Liver (tissue), 7 donors: ENCODE measurements at regions not wholly inside any gene's neighbourhood (a gene's known extent, or its start where the extent isn't known, plus 50 kb on each side); places are given as distances from the start of the nearest gene placed in this dataset.

Experiments
- DNase-seq: peaks from one replicate; pipeline ENCODE4 v3.0.0-alpha.2; 2017; ENCODE audit warnings: low spot score
- H3K27ac ChIP-seq, 2 donors: one replicate each; pipeline ENCODE4 v1.7.0; 2013; ENCODE audit warnings: inconsistent platforms in 2 of 2, low read length in 2 of 2, control low read depth in 1 of 2, low read depth in 1 of 2, mild to moderate bottlenecking in 1 of 2
- H3K27me3 ChIP-seq, 4 donors: one replicate each; pipeline versions ENCODE4 v1.6.1 to v1.7.0; 2013; ENCODE audit warnings: low read length in 3 of 4, inconsistent platforms in 1 of 4, mild to moderate bottlenecking in 1 of 4, moderate library complexity in 1 of 4; ENCODE audit not compliant: control insufficient read depth in 4 of 4, insufficient read depth in 4 of 4
- H3K36me3 ChIP-seq, 4 donors: one replicate each; pipeline versions ENCODE4 v1.6.1 to v1.7.0; 2013; ENCODE audit warnings: low read length in 3 of 4, mild to moderate bottlenecking in 3 of 4, low read depth in 1 of 4, moderate library complexity in 1 of 4; ENCODE audit not compliant: control insufficient read depth in 4 of 4, insufficient read depth in 3 of 4
- H3K4me1 ChIP-seq, 4 donors: one replicate each; pipeline versions ENCODE4 v1.6.1 to v1.7.0; 2013; ENCODE audit warnings: low read length in 3 of 4, mild to moderate bottlenecking in 3 of 4, moderate library complexity in 1 of 4; ENCODE audit not compliant: control insufficient read depth in 4 of 4, insufficient read depth in 4 of 4
- H3K4me3 ChIP-seq, 3 donors: one replicate each; pipeline versions ENCODE4 v1.6.1 to v1.7.0; 2013; ENCODE audit warnings: low read length in 3 of 3, control low read depth in 1 of 3, low read depth in 1 of 3, mild to moderate bottlenecking in 1 of 3
- H3K9ac ChIP-seq, 2 donors: one replicate each; pipeline ENCODE4 v1.7.0; 2013; ENCODE audit warnings: low read length in 2 of 2, mild to moderate bottlenecking in 2 of 2, moderate library complexity in 2 of 2, control low read depth in 1 of 2, low read depth in 1 of 2
- H3K9me3 ChIP-seq, 4 donors: one replicate each; pipeline versions ENCODE4 v1.6.1 to v1.7.0; 2013; ENCODE audit warnings: low read length in 3 of 4; ENCODE audit not compliant: control insufficient read depth in 4 of 4
- FOXA1 ChIP-seq: IDR thresholded peaks from 2 replicates; pipeline ENCODE4 v1.6.1; 2016; ENCODE audit warnings: antibody characterized with exemption
- FOXA2 ChIP-seq: IDR thresholded peaks from 2 replicates; pipeline ENCODE4 v1.6.1; 2016; ENCODE audit warnings: antibody characterized with exemption
- HNF4A ChIP-seq, 2 donors: conservative IDR thresholded peaks; 2 replicates each; pipeline ENCODE4 v1.6.1; 2016; ENCODE audit warnings: antibody characterized with exemption in 2 of 2, mild to moderate bottlenecking in 2 of 2
- HNF4G ChIP-seq: IDR thresholded peaks from 2 replicates; pipeline ENCODE4 v1.6.1; 2016; ENCODE audit warnings: antibody characterized with exemption
- JUND ChIP-seq, 2 donors: IDR thresholded peaks; 2 replicates each; pipeline ENCODE4 v1.6.1; 2016; ENCODE audit warnings: antibody characterized with exemption in 2 of 2
- NR2F2 ChIP-seq: IDR thresholded peaks from 2 replicates; pipeline ENCODE4 v1.6.1; 2016; ENCODE audit warnings: antibody characterized with exemption
- RAD21 ChIP-seq, 2 donors: IDR thresholded peaks; 2 replicates each; pipeline ENCODE4 v1.6.1; 2016; ENCODE audit warnings: antibody characterized with exemption in 2 of 2, mild to moderate bottlenecking in 2 of 2
- RXRA ChIP-seq, 2 donors: IDR thresholded peaks; 2 replicates each; pipeline ENCODE4 v1.6.1; 2017 to 2018; ENCODE audit warnings: antibody characterized with exemption in 2 of 2, mild to moderate bottlenecking in 1 of 2
- SP1 ChIP-seq: IDR thresholded peaks from 2 replicates; pipeline ENCODE4 v1.6.1; 2018; ENCODE audit warnings: antibody characterized with exemption, mild to moderate bottlenecking
- YY1 ChIP-seq: IDR thresholded peaks from 2 replicates; pipeline ENCODE4 v1.6.1; 2016; ENCODE audit warnings: antibody characterized with exemption, mild to moderate bottlenecking
- WGBS: extraction: QIAGEN DNeasy Blood & Tissue Kit; methylation state at CpG from one replicate; pipeline ENCODE4 v1.1.7; 2013; 5-methylcytosine and 5-hydroxymethylcytosine counted together
- TF ChIP-seq, protein P1 (sequence below): IDR thresholded peaks from 2 replicates; pipeline ENCODE4 v1.6.1; 2016; ENCODE audit warnings: antibody characterized with exemption, mild to moderate bottlenecking
- TF ChIP-seq, protein P2 (sequence below): IDR thresholded peaks from 2 replicates; pipeline ENCODE4 v1.6.1; 2016; ENCODE audit warnings: antibody characterized with exemption
- TF ChIP-seq, protein P3 (sequence below): IDR thresholded peaks from 2 replicates; pipeline ENCODE4 v1.6.1; 2016; ENCODE audit warnings: antibody characterized with exemption
- TF ChIP-seq, protein P4 (sequence below): IDR thresholded peaks from 2 replicates; pipeline ENCODE4 v1.6.1; 2016; ENCODE audit warnings: antibody characterized with exemption
- donor health status: healthy.
- donor health status: healthy.
- donor health status: healthy.
- donor health status: healthy.

DNA sequence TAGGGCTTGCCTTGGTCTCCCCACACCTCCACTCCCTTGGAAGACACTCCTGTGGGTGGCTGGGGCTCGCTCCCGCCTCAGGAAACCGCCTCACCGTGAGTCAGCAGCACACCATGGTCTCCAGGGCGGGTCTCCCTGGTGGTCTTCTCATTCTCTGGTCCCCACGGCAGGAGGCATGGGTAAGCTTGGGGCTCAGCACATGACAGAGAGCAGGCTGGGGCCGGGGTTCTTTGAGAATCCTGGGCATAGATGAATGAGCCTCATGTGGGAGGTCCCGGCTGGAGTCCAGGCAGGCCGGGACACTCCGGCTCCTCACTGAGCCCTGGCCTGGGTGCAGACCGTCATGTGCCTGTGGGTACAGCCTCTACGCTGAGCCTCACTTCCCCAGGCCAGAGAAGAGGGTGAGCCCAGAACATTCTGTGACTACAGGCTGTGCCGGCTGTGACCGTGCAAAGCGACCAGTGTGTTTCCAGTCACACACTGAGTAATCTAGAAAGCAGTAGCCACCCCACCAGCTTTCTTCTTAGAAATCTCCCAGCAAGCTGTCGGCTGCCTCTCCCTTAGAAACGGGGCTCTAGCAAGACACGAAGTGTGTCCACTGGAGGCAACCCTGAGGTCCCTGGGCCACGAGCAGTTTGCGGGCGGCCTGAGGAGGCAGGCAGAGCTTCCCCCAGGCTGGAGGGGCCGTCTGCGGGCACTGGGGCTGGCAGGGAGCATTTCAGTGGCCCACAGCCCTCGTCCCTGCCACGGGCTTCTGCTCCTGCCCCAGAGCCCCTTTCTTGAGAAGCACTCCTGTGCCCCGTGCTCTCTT is 93.1 kb downstream of the RHOB start:
- Histone ChIP-seq H3K36me3 (no peaks in the 10 kb centered on the region), H3K4me3 (peak overlapping the region in 2 of 3 donors; percentile 3 to 11), H3K27ac (peak overlapping the region; percentile 94), H3K27me3 (no peaks in the 10 kb centered on the region), H3K9ac (peak overlapping the region in 1 of 2 donors; percentile 60), H3K9me3 (no peaks in the 10 kb centered on the region), H3K4me1 (peaks cover 32 to 55% (median 50%) of the 10 kb centered on the region in 4 donors)
- DNase-seq, result no peak
- WGBS, result 63% methylated on average over 26 of the region's 26 CpGs
- no peak for TF ChIP-seq RAD21 (IDR thresholded peaks at IDR 0.05)
- TF ChIP-seq, protein P1, sequence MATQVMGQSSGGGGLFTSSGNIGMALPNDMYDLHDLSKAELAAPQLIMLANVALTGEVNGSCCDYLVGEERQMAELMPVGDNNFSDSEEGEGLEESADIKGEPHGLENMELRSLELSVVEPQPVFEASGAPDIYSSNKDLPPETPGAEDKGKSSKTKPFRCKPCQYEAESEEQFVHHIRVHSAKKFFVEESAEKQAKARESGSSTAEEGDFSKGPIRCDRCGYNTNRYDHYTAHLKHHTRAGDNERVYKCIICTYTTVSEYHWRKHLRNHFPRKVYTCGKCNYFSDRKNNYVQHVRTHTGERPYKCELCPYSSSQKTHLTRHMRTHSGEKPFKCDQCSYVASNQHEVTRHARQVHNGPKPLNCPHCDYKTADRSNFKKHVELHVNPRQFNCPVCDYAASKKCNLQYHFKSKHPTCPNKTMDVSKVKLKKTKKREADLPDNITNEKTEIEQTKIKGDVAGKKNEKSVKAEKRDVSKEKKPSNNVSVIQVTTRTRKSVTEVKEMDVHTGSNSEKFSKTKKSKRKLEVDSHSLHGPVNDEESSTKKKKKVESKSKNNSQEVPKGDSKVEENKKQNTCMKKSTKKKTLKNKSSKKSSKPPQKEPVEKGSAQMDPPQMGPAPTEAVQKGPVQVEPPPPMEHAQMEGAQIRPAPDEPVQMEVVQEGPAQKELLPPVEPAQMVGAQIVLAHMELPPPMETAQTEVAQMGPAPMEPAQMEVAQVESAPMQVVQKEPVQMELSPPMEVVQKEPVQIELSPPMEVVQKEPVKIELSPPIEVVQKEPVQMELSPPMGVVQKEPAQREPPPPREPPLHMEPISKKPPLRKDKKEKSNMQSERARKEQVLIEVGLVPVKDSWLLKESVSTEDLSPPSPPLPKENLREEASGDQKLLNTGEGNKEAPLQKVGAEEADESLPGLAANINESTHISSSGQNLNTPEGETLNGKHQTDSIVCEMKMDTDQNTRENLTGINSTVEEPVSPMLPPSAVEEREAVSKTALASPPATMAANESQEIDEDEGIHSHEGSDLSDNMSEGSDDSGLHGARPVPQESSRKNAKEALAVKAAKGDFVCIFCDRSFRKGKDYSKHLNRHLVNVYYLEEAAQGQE, result no peak
- no peak for TF ChIP-seq HNF4G
- TF ChIP-seq FOXA1, result no peak
- peak; percentile 25 for TF ChIP-seq SP1
- TF ChIP-seq NR2F2, result no peak
- TF ChIP-seq, protein P2, sequence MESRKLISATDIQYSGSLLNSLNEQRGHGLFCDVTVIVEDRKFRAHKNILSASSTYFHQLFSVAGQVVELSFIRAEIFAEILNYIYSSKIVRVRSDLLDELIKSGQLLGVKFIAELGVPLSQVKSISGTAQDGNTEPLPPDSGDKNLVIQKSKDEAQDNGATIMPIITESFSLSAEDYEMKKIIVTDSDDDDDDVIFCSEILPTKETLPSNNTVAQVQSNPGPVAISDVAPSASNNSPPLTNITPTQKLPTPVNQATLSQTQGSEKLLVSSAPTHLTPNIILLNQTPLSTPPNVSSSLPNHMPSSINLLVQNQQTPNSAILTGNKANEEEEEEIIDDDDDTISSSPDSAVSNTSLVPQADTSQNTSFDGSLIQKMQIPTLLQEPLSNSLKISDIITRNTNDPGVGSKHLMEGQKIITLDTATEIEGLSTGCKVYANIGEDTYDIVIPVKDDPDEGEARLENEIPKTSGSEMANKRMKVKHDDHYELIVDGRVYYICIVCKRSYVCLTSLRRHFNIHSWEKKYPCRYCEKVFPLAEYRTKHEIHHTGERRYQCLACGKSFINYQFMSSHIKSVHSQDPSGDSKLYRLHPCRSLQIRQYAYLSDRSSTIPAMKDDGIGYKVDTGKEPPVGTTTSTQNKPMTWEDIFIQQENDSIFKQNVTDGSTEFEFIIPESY, result no peak
- TF ChIP-seq RXRA (IDR thresholded peaks at IDR 0.05), result peak in 1 of 2 donors; percentile 23
- TF ChIP-seq HNF4A (conservative IDR thresholded peaks at IDR 0.05), result peak in 1 of 2 donors; percentile 44

DNA sequence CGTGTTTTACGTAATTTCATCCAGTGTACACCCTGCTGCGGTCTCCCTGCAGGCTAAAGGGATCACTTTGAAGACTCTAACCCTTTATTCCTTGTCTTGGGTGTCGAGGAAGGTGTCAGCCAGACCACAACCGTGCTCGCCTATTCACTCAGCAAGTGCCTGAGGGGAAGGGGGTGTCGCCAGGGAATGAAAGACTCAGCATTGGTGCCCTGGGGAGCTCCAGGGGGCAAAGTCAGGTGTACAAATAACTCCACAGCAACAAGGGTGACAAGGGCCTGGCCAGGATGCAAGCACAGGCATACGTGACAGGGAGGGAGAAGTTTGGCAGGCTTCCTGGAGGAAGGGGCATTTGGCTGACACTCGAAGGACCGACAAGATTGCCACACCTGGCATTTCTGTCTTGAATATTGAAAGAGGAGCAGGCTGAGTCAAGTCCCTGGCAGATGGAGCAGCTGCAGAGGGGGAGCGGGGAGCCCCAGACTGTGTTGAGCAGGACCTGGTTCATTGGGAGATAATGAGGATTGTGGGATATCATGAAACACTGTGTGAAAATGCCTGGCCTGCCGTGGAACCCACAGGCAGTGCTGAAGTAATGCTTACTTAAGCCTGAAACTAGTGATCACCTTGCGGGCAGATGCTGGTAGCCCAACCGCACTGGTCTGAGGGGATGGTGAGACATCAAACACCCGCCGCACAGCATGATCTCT is 93.9 kb downstream of the RHOB start:
- Histone ChIP-seq H3K9ac (peak overlapping the region in 1 of 2 donors; percentile 51), H3K27me3 (no peaks in the 10 kb centered on the region), H3K4me1 (peaks cover 26 to 48% (median 43%) of the 10 kb centered on the region in 4 donors), H3K27ac (peak overlapping the region; percentile 94), H3K9me3 (no peaks in the 10 kb centered on the region), H3K4me3 (no peak overlapping the region), H3K36me3 (no peaks in the 10 kb centered on the region)
- WGBS, result 67% methylated on average over 16 of the region's 16 CpGs
- DNase-seq, result no peak
- TF ChIP-seq RXRA (IDR thresholded peaks at IDR 0.05) (peak in 1 of 2 donors; percentile 87), FOXA2 (no peak), RAD21 (IDR thresholded peaks at IDR 0.05) (peak in 1 of 2 donors; percentile 38), FOXA1 (no peak), HNF4A (conservative IDR thresholded peaks at IDR 0.05) (peak; percentile 33 to 86), SP1 (peak; percentile 30), JUND (IDR thresholded peaks at IDR 0.05) (peak in 1 of 2 donors; percentile 32), YY1 (no peak)
- TF ChIP-seq, protein P3, sequence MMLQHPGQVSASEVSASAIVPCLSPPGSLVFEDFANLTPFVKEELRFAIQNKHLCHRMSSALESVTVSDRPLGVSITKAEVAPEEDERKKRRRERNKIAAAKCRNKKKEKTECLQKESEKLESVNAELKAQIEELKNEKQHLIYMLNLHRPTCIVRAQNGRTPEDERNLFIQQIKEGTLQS, result no peak
- TF ChIP-seq, protein P4, sequence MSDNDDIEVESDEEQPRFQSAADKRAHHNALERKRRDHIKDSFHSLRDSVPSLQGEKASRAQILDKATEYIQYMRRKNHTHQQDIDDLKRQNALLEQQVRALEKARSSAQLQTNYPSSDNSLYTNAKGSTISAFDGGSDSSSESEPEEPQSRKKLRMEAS, result no peak
